ENCODE measurements at regions not wholly inside any gene's neighbourhood (a gene's known extent, or its start where the extent isn't known, plus 50 kb on each side); places are given as distances from the start of the nearest gene placed in this dataset.

GRCh38 chr2:190596993-190597392 lies 51.9 kb upstream of the NAB1 start:
- DNase-seq, result no peak
- Histone ChIP-seq H3K36me3 (no peaks in the 10 kb centered on the region), H3K27me3 (no peaks in the 10 kb centered on the region), H3K4me1 (peaks cover 3% of the 10 kb centered on the region; the same call in 1 of the 2 replicates), H3K4me3 (ENCODE audit: low read depth, low read length) (no peak overlapping the region), H3K9me3 (no peaks in the 10 kb centered on the region)
- no peak for TF ChIP-seq CTCF (IDR thresholded peaks at IDR 0.05; ENCODE audit: low read depth, low read length)

- Histone ChIP-seq H3K9me3 (no peaks in the 10 kb centered on the region), H3K36me3 (no peaks in the 10 kb centered on the region), H3K4me3 (ENCODE audit: low read depth, low read length) (no peak overlapping the region), H3K4me1 (no peaks in the 10 kb centered on the region), H3K27me3 (no peaks in the 10 kb centered on the region)
- DNase-seq, result no peak
- no peak for TF ChIP-seq CTCF (IDR thresholded peaks at IDR 0.05; ENCODE audit: low read depth, low read length)
Measured at GRCh38 chr2:190598621-190599020, 50.3 kb upstream of the NAB1 start.

- Histone ChIP-seq H3K9me3 (no peaks in the 10 kb centered on the region), H3K4me3 (ENCODE audit: low read depth, low read length) (no peak overlapping the region), H3K36me3 (no peaks in the 10 kb centered on the region), H3K4me1 (no peaks in the 10 kb centered on the region), H3K27me3 (no peaks in the 10 kb centered on the region)
- DNase-seq, result no peak
- TF ChIP-seq CTCF (IDR thresholded peaks at IDR 0.05; ENCODE audit: low read depth, low read length), result no peak
Measured at GRCh38 chr2:190599073-190599472, 49.8 kb upstream of the NAB1 start.

Data from BE2C (cell line).